WTC11 (cell line): ENCODE measurements at regions not wholly inside any gene's neighbourhood (a gene's known extent, or its start where the extent isn't known, plus 50 kb on each side); places are given as distances from the start of the nearest gene placed in this dataset.
"Not testable (repeated sequence)": the region's sequence is repeated elsewhere in the genome, so short reads cannot be mapped to it uniquely, and the experiment has no call there.

Experiments
- CTCF ChIP-seq: fragments of 200-600 bp; IDR thresholded peaks from 2 replicates; pipeline ENCODE4 v1.8.0; 2022; ENCODE audit warnings: antibody characterized with exemption
- MAX ChIP-seq: sonication (generic); formaldehyde crosslinking; IDR thresholded peaks from 2 replicates; pipeline ENCODE4 v1.8.0; 2022; ENCODE audit warnings: mild to moderate bottlenecking, missing genetic modification reagents

DNA sequence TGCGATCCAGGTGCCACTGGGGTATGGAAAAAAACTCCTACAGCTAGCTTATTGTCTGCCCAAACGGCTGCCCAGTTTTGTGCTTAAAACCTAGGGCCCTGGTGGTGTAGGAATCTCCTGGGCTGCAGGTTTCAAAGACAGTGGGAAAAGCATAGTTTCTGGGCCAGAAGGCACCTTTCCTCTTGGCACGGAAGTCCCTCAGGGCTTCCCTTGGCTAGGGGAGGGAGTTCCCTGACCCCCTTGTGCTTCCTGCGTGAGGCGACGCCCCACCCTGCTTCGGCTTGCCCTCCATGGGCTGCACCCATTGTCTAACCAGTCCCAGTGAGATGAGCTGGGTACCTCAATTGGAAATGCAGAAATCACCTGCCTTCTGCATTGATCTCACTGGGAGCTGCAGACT, 135.0 kb downstream of the CXCL12 start:
- not testable (repeated sequence) for TF ChIP-seq CTCF; MAX (CRISPR knock-in tag)
